Islet precursor cell (in vitro differentiated cells): ENCODE measurements at regions not wholly inside any gene's neighbourhood (a gene's known extent, or its start where the extent isn't known, plus 50 kb on each side); places are given as distances from the start of the nearest gene placed in this dataset.

Experiments
- DNase-seq: peaks from one replicate; pipeline ENCODE4 v3.0.0-alpha.2; 2018

DNA sequence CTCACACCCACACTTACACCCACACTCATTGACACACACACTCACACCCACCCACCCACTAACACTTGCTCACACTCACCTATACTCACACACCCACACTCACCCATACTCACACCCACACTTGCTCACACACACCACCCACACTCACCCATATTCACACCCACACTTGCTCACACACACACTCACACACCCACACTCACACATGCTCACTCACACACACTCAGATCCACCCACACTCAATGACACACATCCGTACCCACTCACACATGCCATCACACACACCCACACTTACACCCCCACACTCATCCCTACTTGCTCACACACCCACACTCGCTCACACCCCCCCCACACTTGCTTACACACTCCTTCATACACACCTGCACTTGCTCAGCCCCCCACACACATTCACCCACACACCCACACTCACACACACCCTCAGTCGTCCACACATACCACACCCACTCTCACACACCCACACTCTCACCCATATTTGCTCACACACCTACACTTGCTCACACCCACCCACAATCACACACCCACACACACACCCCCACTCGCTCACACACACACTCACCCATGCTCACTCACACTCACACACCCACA is 321.1 kb upstream of the N4BP1 start:
- no peak for DNase-seq

GRCh38 chr16:48919791-48920190 is 309.8 kb upstream of the N4BP1 start:
- DNase-seq = no peak

DNA sequence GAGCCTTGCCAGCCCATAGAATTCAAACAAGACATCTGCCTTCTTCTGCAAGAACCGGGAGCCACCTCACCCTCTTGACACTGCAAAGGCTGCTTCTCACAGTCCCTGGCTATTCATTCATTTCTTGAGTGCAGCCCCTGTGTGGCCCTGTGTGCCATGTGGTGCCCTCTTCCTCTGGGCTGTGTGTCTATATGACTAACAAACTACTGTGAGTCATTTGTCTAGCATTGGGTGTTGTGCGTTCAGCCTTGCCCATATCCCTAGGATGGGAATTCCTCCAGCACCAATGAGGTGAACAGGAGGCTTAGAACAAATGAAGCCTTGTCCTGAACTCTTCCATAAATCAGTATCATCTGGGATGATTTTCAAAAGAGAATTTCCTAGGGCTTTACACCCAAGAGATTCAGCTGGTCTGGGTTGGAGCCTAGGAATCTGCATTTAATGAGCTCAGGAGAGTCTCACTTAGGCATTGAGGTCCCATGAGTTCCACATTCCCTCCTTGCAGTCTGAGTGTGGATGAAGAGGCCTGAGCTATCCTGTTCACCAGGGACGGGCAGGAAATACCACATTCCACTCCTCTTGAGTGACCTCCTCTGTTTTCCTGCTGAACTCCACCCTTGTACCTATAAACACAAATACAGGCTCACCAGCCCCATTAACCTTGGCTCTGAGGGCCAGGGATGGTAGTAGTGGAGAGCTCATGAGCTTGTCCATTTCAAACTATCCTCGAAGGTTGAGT is 308.7 kb upstream of the N4BP1 start:
- DNase-seq = peak; percentile 89

- no peak for DNase-seq
Measured at GRCh38 chr16:48916566-48916965, 306.6 kb upstream of the N4BP1 start.

DNA sequence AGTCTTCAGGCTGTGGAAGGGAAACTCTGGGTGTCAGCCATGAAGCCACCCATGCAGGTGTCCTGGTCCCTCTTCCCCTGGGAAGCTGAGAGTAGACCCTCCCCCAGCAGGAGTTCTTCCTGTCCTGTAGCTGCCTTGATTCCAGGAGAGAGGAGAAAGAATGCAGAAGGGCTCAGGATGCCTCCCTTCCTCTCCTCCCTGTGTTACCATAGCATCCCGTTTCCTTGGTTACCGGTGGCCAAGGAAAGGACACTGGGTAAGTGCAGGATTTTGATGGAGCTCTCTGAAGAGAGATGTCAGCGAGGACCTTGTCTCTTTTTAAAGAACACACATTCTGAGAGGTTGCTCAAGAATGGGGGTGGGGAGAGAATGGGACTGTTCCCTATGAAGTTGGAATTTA is 304.1 kb upstream of the N4BP1 start:
- no peak for DNase-seq

DNA sequence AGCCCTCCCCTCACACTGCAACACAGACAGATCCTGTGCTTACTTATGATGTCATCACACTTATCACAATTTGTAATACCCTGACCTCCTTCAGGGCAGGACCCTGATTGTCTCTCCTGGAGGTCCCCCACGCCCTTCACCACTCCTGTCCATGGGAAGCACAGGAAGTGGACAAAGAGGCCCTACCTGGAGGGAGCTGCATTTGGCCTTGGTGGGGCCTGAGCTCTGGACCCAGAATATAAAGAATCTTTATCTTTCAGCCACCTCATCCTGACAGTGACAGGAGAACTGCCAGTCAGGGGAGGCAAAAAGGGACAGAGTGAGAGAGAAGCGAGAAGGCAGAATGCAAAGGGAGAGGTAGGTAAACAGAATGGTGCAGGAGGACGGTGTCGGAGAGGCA is 303.4 kb upstream of the N4BP1 start:
- DNase-seq = no peak

- peak; percentile 66 for DNase-seq
Measured at GRCh38 chr16:48912360-48912759, 302.4 kb upstream of the N4BP1 start.

- no peak for DNase-seq
Measured at GRCh38 chr16:48911700-48912099, 301.7 kb upstream of the N4BP1 start.

- DNase-seq = no peak
Measured at GRCh38 chr16:48910214-48910613, 300.2 kb upstream of the N4BP1 start.

- DNase-seq = no peak
Measured at GRCh38 chr16:48909231-48909630, 299.3 kb upstream of the N4BP1 start.

DNA sequence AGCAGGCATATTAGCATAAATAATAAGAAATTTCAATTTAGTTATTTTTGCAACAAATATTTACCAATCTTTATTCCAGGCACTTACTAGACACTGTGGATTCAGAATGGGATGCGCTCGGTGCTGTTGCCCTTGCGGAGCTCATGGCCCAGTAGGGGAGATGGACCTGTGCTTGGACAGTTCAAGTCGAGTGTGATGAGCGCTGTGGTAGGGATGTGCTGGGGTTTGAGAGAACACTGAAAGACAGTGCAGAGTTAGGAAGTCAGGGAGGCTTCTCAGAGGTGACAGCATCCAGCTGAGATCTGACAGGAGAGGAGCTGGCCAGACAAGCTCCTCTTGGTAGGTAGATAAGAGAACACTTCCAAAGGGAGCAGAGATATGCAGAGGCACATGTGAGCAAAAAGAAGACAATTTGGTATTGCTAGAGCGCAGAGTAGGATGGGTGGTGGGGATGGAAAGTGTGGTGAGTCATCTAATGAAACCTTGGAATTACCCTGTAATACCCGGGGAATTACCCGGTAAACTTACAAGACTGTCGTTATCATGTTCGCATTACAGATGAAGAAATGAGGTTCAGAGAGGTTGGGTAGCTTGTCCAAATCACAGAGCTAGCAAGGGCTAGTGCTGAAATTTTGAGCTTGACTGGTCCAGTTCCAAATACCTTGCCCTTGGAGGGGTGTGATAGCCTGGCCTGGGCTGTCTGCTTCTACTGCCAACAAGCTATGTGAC is 298.1 kb upstream of the N4BP1 start:
- DNase-seq = no peak

- no peak for DNase-seq
Measured at GRCh38 chr16:48905632-48906505, 295.9 kb upstream of the N4BP1 start.

DNA sequence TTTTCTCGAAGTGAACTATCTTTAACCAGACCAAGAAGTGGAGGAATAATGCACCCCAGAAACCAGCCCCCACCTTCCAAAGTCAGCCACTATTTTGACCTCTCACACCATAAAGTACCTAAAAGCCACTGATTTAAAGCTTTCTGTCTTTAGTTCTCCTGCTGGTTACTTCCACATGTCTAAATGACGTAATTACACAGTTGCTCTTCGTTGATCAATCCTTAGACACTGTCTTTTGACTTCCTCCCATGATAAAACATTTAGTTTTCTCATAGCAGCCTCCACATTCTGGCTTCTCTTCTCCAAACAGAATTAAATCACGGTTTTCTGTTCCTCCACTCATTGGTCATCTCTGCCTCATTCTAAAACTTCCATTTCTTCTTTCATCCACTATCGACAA is 294.4 kb upstream of the N4BP1 start:
- no peak for DNase-seq

DNA sequence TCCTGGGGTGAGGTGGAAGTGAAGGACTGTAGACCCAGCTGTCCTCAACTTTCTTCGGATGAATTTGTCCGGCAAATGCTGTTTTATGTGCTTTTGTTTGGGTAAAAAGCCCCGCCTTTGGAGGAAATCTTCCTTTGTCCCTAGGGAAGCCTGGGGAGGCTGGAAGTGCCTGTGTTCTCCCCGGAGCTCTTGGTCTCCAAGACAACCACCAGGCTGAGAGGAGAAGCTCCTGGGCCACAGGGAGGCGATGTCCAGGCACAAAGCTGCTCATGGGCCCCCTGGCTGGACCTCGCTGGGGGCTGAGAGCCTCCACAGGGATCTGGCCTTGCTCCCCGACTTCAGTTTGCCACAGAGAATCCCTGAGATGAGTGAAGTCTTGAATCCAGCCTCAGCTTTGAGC is 293.1 kb upstream of the N4BP1 start:
- no peak for DNase-seq

- DNase-seq = no peak
Measured at GRCh38 chr16:48901712-48902374, 291.9 kb upstream of the N4BP1 start.

- no peak for DNase-seq
Measured at GRCh38 chr16:48899500-48899899, 289.5 kb upstream of the N4BP1 start.

DNA sequence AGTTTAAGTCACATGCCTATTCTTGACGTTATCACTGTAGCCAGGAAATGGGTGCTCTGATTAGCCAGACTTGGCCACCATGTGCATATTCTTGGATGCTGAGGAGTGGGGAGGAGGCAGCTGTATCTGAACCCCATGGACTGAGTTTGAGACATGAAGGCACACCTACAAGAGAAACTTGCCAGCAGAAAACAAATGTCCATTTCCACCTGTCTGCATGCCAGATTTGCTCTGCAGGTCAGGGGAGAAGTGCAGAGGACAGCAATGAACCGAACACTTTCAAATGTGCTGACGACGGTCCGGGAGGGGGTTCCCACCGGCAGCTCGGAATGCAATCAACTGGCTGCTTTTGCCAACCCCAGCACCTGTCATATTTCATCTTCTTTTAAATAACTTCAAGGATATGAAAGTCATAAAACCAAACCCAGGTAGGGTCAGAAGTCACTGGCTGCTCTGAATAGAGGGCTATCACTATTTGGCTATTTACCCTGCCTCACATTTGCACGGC is 287.8 kb upstream of the N4BP1 start:
- DNase-seq = no peak

DNA sequence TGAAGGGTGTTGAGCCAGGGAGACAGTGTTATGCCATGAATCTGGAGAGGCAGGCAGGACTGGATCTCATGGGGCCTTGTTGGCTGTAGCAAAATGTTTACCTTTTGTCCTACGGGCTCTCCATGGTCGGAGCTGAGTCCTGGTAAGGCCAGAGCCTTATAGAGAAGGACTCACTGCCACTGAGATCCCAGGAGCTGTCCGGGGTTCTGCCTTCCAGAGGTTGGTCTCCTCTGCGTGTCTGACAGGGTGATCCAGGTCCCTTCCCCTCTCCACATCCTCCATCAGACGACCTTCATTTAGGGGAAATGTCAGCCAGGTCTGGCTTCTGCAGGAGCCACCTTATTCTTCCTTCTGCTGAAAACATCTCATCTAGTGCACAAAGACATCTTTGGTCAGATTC is 285.2 kb upstream of the N4BP1 start:
- no peak for DNase-seq

GRCh38 chr16:48892893-48893292 is 282.9 kb upstream of the N4BP1 start:
- no peak for DNase-seq

GRCh38 chr16:48887646-48888210 is 277.7 kb upstream of the N4BP1 start:
- DNase-seq = no peak

DNA sequence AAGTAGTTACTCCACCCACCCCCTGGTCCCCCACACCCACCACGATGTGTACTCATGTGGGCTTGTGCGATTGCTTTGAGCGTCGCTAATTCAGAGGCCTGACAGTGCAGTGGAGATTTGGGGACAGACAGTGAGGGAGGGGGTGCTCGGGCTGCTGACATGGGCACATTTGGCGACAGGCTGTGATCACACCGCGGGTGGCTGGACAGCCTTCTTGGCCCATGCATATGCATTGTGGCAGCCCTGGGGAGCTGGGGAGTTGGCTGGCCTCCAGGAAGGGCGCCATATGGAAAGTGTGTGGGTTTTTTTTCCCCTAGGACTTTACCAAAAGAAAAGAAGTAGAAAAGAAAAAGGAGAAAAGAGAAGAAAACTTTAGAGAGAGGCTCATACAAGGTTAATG is 275.5 kb upstream of the N4BP1 start:
- DNase-seq = no peak

GRCh38 chr16:48881272-48881671 is 271.3 kb upstream of the N4BP1 start:
- no peak for DNase-seq
